Psoas muscle (tissue), 7 donors: ENCODE measurements at regions not wholly inside any gene's neighbourhood (a gene's known extent, or its start where the extent isn't known, plus 50 kb on each side); places are given as distances from the start of the nearest gene placed in this dataset.

Experiments used
- ATAC-seq, 4 donors: fragments of 200-7000 bp; cut with Tn5 transposase; one replicate each; pipeline ENCODE4 v1.9.1; 2020; ENCODE audit warnings: moderate library complexity in 3 of 4, mild to moderate bottlenecking in 2 of 4
- DNase-seq, 2 donors: peaks; one replicate each; pipeline ENCODE4 v3.0.0-alpha.2; 2020
- H3K27ac ChIP-seq: fragments of 200-600 bp; one replicate; pipeline ENCODE4 v1.8.0; 2022
- H3K27me3 ChIP-seq, 3 donors: fragments of 200-600 bp in 1 of 3; one replicate each; pipeline versions ENCODE4 v1.6.1 to v1.8.0; 2013 to 2022; ENCODE audit warnings: low read length in 2 of 3, mild to moderate bottlenecking in 2 of 3, moderate library complexity in 1 of 3; ENCODE audit not compliant: insufficient read depth in 3 of 3
- H3K36me3 ChIP-seq, 2 donors: fragments of 200-600 bp in 1 of 2; one replicate each; pipeline versions ENCODE4 v1.6.1 to v1.8.0; 2013 to 2022; ENCODE audit warnings: low read depth in 1 of 2, mild to moderate bottlenecking in 1 of 2, moderate library complexity in 1 of 2; ENCODE audit not compliant: insufficient read depth in 1 of 2
- H3K4me1 ChIP-seq: fragments of 200-600 bp; one replicate; pipeline ENCODE4 v1.8.0; 2022
- H3K4me3 ChIP-seq: fragments of 200-600 bp; one replicate; pipeline ENCODE4 v1.8.0; 2022; ENCODE audit warnings: mild to moderate bottlenecking
- H3K9me3 ChIP-seq: fragments of 200-600 bp; one replicate; pipeline ENCODE4 v1.8.0; 2022
- CTCF ChIP-seq: fragments of 200-600 bp; IDR thresholded peaks from one replicate; pipeline ENCODE4 v1.8.0; 2022; ENCODE audit warnings: antibody characterized with exemption
- WGBS, 3 donors: extraction: QIAGEN DNeasy Blood & Tissue Kit; methylation state at CpG; one replicate each; pipeline versions ENCODE4 v1.1.6 to v1.1.7; 2013; 5-methylcytosine and 5-hydroxymethylcytosine counted together
- intact Hi-C, 2 donors: fragments of 100-400 bp; cut with DNase I; formaldehyde crosslinking; loops; one replicate each; pipeline versions ENCODE4 v1.11.0 to v1.14.2; 2022
- donor health status: healthy with polysubstance abuse.
- donor health status: DM: no; HTN: no; CAD: no; lungs with moderate emphysema.
- donor health status: Bipolar disorder and iron deficiency.
- donor health status: healthy.
- donor health status: DM: yes; HTN: yes; CAD: no.
- donor health status: DM: no; HTN: no; CAD: no.
- donor health status: DM: yes; HTN: yes; CAD: no.

GRCh38 chr15:70495991-70496599 lies 267.3 kb downstream of the UACA start:
- H3K27me3 ChIP-seq = no peaks in the 10 kb centered on the region
- DNase-seq (no peak), ATAC-seq (no peak)
- TF ChIP-seq CTCF = no peak
- intact Hi-C loops = no loop called here
- WGBS, 3 donors = 94 to 96% (median 95%) methylated on average over 4 of the region's 4 CpGs
- H3K4me1 ChIP-seq = no peaks in the 10 kb centered on the region
- no peaks in the 10 kb centered on the region for H3K36me3 ChIP-seq
- H3K9me3 ChIP-seq = no peaks in the 10 kb centered on the region
- H3K27ac ChIP-seq = no peak overlapping the region
- no peak overlapping the region for H3K4me3 ChIP-seq

DNA sequence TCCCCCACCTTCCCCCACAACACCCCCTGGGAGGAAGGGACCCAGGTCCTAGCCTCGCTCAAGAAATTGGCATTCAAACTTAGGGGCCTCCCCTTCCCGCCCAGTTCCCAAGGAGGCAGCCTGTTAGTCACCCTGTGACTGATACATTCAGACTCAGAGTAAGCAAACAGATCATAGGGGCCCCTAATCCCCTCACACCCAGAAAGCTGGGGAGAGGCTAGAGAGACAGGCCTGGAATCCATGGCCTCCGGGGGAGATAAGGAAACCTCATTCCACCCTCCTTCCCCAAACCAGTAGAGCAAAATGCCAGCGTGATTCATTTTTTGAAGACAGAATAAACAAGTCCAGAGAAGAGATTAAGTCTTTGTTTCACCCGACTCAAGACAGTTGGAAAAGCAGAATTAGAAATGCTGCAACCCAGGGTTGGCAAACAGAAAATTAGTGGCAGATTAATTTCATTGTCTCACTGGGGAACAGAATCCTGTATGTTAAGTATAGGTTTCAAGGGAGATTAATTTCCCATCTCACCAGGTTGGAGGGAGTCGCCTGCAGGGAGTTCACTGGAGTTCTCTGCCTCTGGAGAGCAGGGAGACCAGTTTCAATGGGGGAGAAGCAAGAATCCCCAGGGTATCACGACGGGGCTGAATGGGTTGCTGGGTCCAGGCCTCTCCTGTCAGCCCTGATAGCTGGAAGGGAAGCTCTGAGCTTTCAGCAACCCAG lies 268.3 kb downstream of the UACA start:
- DNase-seq = no peak
- no peaks in the 10 kb centered on the region for H3K9me3 ChIP-seq
- no peaks in the 10 kb centered on the region for H3K36me3 ChIP-seq
- no peak overlapping the region for H3K27ac ChIP-seq
- no peak for TF ChIP-seq CTCF
- H3K4me1 ChIP-seq = no peaks in the 10 kb centered on the region
- no peaks in the 10 kb centered on the region for H3K27me3 ChIP-seq
- intact Hi-C loops = no loop called here
- ATAC-seq = no peak
- no peak overlapping the region for H3K4me3 ChIP-seq
- 67 to 80% (median 78%) methylated on average over 8 of the region's 8 CpGs for WGBS, 3 donors

GRCh38 chr15:70494517-70494851 lies 268.9 kb downstream of the UACA start:
- no peak overlapping the region for H3K27ac ChIP-seq
- no peak overlapping the region for H3K4me3 ChIP-seq
- no peaks in the 10 kb centered on the region for H3K36me3 ChIP-seq
- intact Hi-C loops = no loop called here
- DNase-seq = no peak
- no peak for ATAC-seq
- 90 to 98% (median 96%) methylated on average over 4 of the region's 4 CpGs for WGBS, 3 donors
- H3K4me1 ChIP-seq = no peaks in the 10 kb centered on the region
- no peaks in the 10 kb centered on the region for H3K27me3 ChIP-seq
- H3K9me3 ChIP-seq = no peaks in the 10 kb centered on the region
- TF ChIP-seq CTCF = no peak

DNA sequence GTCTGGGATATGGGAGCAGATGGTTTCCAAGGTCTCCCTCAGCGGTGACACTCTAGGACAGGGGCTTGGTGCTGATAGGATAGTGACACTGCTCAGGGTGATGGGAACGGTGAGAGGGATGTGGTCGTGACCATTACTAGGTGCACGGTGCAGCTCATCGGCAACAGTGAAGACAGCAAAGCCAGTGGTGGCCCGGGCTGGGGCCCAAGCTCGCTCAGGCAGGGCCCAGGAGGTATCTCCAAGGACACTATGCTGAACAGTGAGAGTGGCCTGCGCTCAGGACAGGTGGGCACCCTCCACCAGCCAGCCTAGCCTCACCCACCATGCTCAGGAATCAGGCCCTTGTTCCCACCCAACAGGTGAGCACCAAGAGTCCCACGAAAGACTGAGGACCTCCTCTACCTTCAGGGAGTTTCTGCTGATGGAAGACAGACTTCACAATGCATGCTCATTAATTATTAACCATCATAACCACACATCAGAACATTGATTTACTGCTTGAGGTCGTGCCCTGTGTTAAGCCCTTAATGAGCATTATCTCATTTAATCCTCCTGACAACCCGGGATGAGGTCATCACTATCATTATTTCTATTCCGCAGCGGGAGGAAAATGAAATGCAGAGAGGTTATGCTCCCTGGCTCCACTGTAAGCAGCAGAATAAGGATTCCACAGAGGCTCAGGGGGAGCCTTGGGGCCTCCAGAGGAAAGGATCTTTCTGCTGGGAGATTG lies 269.4 kb downstream of the UACA start:
- 89 to 92% (median 90%) methylated on average over 13 of the region's 13 CpGs for WGBS, 3 donors
- no peak for TF ChIP-seq CTCF
- no peaks in the 10 kb centered on the region for H3K4me1 ChIP-seq
- H3K27me3 ChIP-seq = no peaks in the 10 kb centered on the region
- no peak overlapping the region for H3K27ac ChIP-seq
- H3K36me3 ChIP-seq = no peaks in the 10 kb centered on the region
- no peaks in the 10 kb centered on the region for H3K9me3 ChIP-seq
- intact Hi-C loops = no loop called here
- ATAC-seq (no peak), DNase-seq (no peak)
- no peak overlapping the region for H3K4me3 ChIP-seq
